OCI-M2 (cell line): ENCODE measurements at regions not wholly inside any gene's neighbourhood (a gene's known extent, or its start where the extent isn't known, plus 50 kb on each side); places are given as distances from the start of the nearest gene placed in this dataset.
"Not testable (repeated sequence)": the region's sequence is repeated elsewhere in the genome, so short reads cannot be mapped to it uniquely, and the experiment has no call there.

ENCODE experiments used
- DNase-seq: peaks from one replicate; lab custom pipeline; 2025; ENCODE audit not compliant: unreplicated experiment; lab: John Stamatoyannopoulos, UW

DNA sequence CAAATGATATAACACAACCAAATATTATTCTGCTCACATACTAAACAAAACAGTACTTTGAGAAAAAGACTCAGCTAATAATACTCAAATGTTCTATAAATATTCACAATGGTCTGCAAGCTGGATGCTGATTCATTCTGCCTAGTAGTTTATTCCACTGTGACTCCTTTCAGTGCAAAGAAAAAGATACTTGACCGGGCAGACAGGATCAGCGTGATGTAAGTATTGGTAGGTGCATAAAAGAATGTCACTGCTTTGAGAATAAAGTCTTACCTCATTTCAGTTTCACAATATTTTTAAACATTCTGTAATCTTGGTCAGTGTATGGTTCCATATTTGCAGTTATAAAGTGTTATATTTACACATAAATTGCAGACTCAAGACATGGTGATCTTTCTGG lies 223.0 kb upstream of the NUDT12 start:
- no peak for DNase-seq

DNA sequence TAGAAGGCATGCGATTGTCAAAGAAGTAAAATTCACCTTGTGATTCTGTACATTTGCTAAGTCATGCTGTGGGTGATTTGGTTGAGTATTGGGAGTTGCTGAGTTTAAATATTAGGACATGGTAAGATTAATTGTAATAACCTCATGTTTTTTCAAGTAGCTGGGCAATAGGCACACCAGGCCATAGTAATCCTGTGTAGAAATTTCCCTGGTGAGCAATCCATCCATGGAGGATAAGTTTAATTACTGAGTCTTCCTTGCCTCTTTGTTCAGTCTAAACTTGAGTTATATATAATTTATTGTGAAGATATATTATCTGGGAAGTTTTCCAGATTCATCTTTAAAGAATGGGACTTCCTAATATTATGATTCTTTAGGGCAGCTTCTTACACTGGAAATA lies 221.1 kb upstream of the NUDT12 start:
- DNase-seq: no peak

DNA sequence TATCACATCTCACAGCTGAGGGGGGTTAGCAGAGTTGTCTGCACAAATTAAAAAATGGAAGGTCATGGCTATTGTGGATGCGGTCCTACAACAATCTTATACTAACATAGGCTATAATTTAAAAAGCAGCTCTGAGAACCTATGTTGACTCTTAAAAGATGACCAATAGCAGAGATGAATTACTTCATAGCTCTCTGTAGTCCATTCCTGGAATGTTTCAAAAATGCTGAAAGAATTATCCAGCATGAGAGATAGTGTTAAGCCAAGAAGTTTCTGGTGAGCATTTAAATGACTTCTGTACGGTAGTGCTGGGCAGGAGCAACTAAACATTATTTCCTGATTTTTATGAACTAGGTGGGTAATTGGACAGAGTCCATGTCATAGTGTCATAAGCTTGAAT lies 218.2 kb upstream of the NUDT12 start:
- no peak for DNase-seq

DNA sequence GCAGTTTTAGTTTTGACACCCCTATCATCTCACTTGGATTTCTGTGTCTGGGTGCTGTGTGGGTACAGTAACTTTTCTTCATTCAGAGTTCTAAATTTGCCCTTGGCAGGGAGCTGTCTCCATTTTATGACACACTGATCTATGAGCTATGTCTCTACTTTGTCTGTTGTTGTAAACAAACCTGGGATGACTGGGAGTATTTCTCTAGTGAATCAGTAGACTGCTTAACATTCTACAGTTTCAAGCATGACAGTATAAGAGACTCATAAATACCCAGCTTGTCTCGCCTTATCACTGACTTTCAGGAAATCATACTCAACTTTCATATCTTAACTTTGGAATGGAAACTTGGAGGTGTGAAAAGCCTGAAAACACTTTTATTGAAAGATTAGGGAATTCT lies 212.1 kb upstream of the NUDT12 start:
- DNase-seq: no peak

DNA sequence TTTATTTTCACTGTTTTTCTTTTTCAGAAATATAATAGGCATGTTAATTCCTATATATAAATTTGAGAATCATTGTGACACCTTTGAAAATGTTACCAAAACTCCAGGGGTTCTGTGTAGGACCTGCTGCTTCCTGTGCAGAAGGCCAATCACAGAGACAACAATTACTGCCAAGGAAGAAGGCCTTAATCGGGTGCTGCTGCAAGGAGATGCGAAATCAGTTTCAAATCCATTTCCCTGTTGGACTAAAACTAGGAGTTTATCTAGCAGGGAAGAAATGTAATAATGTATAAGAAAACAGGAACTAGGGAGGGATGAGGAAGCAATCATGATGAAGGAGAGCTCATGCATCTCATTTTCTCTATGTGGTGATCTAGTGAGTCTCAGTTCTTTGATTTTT lies 209.7 kb upstream of the NUDT12 start:
- no peak for DNase-seq

DNA sequence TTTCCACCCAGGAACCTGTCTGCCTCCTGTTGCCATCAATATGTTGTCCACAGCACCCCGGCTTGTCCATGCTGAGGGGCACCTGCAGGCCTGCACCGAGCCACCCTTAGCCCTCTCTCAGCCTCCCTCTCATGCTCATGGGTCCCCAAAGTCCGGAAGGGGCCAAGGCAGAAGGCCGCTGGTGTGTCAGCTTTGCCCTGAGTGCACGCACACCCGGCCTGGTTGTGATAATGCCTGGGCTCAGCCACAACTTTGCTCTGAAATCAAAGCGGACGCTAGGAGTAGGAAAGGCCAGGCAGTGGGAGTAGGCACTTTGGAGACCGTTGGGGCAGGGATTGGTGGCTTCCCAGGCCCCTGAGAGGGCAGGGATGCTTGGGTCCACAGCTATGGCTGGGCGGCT lies 201.8 kb upstream of the NUDT12 start:
- no peak for DNase-seq

DNA sequence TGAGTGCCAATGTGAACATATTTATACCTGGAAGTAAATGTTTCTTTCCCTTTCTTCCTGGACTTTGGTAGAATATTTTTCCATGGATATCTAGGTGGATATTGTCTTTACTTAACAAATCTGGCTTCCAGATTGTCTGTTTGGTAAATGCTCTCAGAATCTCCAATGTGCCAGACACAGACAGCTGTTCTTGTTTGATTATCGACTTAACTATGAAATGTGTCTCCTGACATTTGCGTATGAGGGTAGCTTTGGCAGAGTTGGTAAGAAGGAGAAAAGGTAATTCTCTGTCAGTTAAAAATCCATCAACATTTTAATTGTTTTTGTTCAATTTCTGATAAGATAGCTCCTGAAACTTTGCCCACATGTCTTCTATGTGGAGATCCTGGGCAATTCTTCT lies 196.4 kb upstream of the NUDT12 start:
- DNase-seq: no peak

DNA sequence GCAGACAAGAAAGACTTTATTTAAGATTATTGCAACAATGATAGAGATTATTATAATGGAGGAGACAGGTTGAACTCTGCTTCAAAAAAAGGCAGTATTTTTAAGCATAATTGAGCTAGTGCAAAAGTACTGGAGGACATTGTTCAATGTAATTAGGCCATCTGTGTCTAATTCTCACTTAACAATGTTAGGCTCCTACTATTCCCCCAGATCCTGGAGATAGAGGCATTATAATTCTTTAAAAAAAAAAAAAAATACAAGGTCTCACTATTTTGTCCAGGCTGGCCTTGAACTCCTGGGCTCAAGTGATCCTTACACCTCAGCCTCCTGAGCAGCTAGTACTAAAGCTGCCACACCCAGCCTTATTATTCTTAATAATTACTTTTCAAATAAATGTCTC lies 193.4 kb upstream of the NUDT12 start:
- DNase-seq: no peak

DNA sequence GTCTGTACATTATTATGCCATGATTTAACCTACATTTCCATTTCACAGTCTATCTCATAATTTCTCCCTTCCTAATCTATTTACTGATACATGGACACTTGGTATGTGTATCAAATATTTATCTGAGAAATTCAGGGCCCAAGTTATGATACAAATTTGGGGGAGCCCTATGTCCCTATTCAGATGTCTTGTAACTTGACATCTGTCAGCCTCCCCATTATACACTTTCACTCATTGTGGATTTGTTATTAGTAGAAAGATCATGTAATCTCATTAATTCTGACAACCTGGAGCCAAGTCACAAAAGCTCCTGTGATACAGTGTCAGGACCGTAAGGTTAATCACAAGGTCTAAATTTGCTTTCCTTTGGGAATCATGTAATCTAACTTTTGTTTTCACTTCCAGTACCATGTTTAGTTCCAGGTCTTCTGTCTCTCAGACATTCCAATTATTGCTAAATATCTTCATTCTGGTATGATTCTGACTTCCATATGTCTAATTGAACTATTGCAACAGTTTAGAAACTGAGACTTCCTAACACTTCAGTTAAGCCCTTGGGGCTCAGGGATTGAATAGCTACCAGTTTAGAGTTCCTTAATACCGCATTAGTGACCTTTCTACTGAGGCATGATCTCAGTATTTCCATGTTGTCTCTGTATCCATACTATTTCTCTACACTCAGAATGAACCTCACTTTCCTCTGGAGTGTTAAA lies 182.9 kb upstream of the NUDT12 start:
- no peak for DNase-seq

DNA sequence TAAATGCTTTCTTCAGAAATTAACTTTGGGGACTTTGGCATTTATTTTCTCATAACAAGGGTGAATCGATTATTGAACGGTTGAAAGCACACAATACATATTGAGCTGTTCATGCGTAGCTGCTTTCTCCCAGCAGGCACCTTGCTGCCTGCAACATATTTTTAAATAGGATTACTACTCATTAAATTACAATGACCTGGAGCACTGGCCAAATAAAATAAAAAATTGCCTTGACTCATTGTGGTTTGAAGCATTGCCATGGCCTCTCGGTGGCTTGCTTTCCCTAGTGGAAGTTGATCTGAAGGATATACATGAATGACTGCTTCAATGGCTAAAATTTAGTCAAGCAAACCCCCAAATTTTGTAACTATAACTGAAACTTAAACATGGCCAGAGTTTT lies 181.6 kb upstream of the NUDT12 start:
- no peak for DNase-seq

DNA sequence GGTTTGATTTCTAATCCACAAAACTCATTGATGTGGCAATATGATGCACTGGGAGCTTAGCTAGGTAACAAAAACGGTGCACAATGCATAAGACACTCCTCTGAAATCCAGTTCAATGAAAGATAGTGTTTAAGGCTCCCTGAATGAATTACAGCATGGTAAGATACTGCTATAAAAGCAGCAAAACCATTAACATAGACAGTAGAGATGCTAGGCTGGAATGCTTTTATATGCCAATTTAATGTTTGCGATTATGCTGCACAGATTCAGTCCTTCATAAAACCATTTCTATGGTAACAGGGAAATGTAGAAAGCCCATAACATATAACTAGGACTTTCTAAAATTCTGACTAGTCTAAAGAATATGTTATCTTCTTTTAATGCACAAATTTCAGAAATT lies 180.8 kb upstream of the NUDT12 start:
- DNase-seq: no peak

DNA sequence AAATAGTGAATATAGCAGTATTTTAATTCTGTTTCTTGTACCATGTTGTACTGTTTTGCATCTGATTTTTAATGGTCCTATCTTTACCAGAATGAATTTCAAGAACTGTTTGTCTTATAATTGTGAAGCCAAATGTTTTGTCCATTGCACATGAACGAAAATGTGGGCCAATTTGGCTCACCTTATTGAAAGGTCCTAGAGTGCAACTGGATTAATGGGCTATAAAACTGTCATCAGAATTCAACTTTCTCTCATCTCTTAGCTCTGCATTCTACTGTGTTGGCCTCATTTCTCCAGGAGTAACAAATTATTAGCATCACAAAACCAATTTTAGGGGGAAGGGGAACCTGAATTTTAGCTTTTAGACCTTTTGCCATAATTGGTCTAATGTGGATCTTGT lies 179.4 kb upstream of the NUDT12 start:
- no peak for DNase-seq

DNA sequence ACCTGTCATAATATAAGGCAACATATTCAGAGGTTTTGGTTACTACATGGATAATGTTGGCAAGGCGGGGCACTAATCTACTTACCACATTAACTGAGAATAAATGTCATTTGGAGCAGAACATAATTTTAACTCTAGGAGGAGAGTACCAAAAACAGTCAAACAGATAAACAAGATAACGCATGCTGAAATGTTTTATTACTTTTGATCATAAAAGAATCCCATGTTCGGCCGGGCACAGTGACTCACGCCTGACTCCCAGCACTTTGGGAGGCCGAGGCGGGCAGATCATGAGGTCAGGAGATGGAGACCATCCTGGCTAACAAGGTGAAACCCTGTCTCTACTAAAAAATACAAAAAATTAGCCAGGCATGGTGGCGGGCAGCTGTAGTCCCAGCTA lies 173.8 kb upstream of the NUDT12 start:
- not testable (repeated sequence) for DNase-seq

DNA sequence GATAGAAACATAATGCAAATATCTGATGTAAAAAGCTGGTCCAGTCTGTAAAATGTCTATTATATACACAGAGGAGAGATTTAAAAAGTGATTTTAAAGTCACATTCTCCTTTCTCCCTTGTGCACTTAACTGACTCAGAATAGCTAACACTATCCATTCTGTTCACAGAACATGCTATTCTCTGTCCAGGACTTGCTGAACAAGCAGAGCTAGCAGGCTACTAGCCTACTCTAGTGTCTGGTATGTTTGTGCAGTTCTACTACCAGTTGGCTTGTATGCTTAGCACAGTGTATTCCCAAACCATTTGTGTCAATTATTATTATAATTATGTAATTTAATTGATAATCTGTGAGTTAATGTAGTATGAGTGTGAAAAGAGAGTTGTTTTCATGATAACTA lies 161.7 kb upstream of the NUDT12 start:
- DNase-seq: no peak

DNA sequence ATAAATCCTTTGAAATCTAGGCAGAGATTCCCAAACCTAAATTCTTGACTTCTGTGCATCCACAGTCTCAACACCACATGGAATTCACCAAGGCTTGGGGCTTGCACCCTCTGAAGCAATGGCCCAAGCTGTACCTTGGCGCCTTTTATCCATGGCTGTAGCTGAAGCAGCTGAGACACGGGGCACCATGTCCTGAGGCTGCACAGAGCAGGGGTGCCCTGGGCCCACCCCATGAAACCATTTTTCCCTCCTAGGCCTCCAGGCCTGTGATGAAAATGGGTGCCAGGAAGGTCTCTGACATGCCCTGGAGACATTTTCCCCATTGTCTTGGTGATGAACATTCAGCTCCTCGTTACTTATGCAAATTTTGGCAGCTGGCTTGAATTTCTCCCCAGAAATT lies 158.6 kb upstream of the NUDT12 start:
- no peak for DNase-seq

DNA sequence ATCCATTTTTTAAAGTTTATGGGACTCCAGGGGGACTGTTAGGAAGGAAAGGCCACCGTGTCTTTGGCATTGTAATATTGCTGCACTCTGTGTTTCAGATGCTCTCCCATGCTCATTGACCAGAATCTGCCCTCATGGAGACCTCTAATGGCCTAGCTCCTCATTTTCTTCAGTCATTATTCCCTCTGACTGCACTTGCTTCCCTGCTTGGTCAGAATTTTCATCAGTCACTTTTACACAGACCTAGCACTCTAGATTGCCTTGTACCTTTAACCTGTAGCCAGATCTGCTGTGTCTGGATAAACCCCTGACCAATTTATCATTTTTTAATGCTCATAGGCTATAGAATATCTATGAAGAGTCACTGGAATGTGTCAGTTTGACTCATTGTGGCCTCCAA lies 155.5 kb upstream of the NUDT12 start:
- no peak for DNase-seq

DNA sequence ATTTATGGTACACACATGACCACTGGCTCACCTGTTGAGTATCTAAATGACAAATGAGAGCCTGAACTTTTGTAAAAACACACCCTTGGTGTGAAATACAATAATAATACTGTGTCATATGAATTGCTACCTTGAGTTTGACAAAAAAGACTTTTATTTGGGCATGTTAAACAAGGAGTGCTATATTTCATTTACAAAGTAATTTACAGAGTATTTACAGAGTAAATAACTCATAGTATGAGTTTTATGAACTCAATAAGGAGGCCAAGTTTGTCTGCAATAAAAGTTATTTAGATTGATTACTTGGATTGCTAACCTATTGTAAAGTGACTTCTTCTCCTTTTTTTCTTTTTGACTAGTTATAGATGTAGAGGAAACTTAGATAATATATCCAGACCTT lies 146.0 kb upstream of the NUDT12 start:
- DNase-seq: no peak

DNA sequence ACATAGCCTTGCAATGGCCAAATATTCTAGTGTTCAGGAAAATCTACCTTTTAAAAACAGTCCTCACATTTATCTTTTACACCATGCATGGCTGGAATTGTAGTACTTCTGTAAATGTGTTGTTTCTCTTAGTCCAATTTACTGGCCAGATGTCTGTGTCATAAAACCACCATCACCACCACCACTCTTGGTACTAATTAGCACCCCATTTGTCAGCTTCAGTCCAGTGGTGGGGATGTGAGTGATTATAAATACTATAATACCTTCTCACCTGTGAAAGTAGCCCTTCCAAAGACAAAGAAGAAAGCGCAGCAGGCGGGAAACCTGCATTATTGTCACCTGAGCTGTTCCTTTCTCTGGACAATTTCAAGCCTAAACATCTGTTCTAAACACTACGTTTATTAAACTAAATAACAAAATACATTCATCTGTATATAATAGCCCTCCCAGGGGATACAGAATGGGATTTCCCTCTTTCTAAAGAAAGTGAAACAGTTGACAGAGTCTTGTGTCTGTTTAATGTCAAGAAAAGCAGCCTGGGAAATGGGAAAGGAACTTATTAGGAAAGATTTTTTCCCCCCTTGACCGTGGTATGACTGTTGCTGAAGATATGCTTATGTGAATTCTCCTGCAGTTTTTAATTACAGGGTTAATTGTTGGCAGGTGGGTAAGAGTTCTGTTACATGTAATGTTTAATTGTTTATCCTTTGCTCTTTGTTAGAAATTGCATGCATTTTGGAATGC lies 144.5 kb upstream of the NUDT12 start:
- no peak for DNase-seq

DNA sequence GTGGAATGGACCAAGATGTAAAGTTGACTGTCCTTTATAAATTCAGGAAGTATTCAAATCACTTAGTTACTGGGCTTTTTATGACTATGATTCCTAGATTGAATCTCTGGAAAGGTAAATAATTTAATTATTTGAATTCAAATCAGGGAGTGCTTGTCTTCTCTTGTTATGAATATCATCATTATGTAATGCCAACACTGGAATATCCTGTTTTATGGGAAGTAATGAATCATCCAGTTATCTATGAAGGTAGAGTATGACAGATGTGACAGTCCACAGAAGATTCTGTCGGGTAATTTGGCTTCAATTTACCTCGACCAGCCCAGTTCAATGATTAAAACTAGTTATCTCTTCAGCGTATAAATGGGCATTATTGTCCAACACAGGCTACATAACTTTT lies 141.0 kb upstream of the NUDT12 start:
- no peak for DNase-seq

DNA sequence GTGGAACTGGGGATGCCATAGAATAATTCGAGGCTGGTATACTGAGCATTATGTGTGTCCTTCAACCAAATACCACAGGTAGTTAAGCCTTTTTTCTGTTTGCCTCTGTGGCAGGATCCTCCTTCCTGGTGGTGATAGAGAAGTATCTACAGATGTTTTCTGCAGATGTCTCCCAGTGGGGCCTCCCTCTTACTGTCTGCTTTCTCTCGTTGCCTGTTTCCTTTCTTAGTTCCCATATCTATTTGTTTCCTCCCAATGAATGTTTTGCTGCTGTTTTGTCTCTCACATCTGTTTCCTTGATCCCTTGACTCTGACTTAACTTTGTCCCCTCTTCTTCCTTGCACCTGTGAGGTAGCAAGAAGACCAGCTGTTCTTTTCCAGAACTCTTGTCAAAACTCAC lies 130.9 kb upstream of the NUDT12 start:
- DNase-seq: no peak

DNA sequence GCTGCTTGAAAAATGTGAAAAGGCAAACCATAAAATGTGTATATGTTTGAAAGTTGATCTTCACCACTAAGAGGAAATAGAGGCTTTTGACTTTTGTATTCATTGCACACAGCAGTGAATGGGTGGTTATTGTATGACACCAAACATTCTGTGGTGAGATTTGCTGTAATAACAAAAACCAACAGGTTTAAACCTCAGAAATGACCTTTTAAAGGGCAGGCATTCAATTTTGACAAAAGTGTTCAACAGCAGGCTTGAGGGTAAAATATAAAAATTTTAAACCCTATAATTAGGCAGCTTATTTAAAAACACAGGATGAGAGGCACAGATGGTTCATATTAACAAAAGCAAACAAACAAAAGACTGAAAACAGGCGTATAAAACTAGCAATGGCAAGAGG lies 128.1 kb upstream of the NUDT12 start:
- DNase-seq: no peak

DNA sequence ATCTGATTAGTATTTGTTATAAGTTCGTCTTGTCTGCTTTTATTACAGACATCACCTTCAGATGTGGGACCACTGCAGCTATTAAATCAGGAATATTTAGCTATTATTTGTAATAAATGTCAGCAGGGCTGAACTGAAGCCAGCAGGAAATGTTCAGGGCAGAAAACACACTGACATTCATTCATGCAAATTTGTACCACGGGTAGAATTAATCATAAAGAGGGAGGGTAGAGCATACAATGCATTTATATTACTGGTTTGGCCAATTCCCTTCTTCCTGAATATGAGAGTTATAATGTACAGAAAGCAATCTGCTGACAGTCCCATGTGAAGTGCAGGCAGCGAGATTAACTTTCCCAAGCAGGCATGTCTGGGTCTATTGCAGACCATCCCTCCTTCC lies 117.3 kb upstream of the NUDT12 start:
- DNase-seq: no peak

DNA sequence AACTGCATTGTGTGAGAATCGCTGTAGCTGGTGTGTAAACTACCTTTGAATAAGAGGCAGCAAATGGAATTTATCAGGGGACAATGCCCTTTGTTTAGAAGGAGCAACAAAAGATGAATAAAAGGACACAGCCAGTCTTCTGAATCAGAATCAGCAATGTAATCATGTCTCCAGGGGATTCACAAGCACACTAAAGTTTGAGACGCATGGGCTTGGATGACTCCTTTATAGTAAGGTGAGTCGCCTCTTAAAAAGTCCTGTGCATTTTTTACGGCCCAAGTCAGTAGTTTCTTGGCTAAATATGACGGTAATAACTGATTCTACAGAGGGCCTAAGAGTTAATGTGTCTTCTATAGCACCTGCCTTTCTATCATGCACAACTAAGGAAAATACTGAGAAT lies 113.6 kb upstream of the NUDT12 start:
- DNase-seq: not testable (repeated sequence)
